Stimulated activated CD4-positive, alpha-beta T cell treated with anti-CD3 and anti-CD28 coated beads, Interleukin-2, amount 100 ng/mL, for 48 hours (primary cell): ENCODE measurements at regions not wholly inside any gene's neighbourhood (a gene's known extent, or its start where the extent isn't known, plus 50 kb on each side); places are given as distances from the start of the nearest gene placed in this dataset.

ENCODE experiments used
- DNase-seq, 2 donors: peaks; one replicate each; pipeline ENCODE4 v3.0.0-alpha.2; 2020

- no peak for DNase-seq
Measured at GRCh38 chr15:29600262-29600661, 222.0 kb downstream of the TJP1 start.

GRCh38 chr15:29596266-29596665 lies 226.0 kb downstream of the TJP1 start:
- no peak for DNase-seq

GRCh38 chr15:29593629-29594028 lies 228.6 kb downstream of the TJP1 start:
- DNase-seq, result no peak

- DNase-seq, result no peak
Measured at GRCh38 chr15:29593111-29593510, 229.2 kb downstream of the TJP1 start.

- no peak for DNase-seq
Measured at GRCh38 chr15:29590701-29591100, 231.6 kb downstream of the TJP1 start.

GRCh38 chr15:29589975-29590374 lies 232.3 kb downstream of the TJP1 start:
- no peak for DNase-seq

DNA sequence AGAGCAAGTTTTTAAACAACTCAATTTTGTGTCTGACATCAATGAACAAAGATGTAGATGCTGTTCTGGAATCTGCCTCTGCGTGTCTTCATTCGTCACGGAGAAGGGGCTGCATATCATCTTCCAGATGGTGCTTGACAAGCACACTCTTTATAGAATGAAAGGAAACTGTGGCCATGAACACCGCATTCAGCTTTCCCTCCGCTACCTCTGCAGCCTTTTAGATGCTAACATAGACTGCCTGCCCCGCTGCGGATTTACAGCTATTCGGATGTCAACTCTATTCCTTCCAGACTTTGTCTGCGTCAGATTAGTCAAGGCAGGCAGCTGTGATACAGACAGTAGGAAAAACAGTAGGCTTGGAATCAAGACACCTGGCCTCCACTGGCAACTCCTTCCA lies 232.9 kb downstream of the TJP1 start:
- DNase-seq, result no peak

DNA sequence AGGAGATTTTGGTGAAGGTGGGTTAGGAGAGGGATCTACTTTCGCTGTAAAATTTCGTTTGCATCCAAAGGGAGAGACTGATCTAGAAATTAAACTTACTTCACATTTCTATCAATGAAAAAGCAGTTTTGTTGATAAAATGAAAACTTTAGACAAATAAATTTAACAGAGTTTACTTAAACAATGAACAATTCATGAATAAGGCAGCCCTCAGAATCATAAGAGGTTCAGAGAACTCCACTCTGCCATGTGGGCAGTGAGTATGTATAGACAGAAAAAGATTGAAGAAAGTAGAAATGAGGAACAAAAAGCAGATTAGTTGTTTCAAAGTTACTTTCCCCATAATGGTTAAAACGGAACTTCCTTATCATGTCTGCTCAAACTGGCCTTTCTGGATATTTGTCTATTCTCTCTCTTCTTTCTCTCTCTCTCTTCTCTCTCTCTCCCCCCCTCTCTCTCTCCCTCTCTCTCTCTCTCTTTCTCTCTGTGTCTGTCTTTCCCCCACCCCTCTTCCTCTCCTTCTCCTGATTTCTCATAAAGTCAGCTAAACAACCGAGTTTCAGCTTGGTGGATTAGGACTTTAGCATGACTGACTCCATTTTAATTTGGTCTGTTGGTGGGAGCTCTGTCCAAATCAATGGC lies 248.9 kb downstream of the TJP1 start:
- no peak for DNase-seq

DNA sequence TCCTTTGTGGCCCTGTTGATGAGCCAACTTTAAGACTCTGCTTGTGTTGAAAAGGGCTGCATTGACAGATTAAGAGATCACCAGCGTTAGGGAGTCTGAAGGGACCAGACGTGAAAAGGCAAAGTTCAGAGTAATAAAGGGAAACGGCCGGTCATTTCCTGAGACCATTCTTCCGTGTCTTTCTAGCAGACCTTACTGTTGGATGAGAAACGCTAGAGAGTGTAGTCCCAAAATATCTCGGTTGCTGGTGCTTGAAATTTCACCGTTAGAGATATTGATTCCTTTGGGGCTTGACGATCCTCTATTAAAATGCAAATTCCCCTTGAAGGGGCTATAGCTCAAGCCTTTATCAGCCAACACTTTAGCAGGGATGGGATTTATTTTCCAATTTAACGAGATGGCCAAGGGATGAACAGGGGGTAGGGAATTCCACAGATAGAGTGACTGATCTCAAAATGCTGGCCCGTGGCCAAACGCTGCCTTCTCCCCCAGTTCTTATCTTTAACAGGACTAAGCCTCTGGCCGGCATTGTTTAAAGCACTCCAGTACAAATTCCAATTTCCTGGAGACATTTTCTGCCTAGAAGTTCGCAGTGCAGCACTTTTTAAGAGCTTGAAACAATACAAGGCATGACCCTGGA lies 250.4 kb downstream of the TJP1 start:
- DNase-seq, result no peak

DNA sequence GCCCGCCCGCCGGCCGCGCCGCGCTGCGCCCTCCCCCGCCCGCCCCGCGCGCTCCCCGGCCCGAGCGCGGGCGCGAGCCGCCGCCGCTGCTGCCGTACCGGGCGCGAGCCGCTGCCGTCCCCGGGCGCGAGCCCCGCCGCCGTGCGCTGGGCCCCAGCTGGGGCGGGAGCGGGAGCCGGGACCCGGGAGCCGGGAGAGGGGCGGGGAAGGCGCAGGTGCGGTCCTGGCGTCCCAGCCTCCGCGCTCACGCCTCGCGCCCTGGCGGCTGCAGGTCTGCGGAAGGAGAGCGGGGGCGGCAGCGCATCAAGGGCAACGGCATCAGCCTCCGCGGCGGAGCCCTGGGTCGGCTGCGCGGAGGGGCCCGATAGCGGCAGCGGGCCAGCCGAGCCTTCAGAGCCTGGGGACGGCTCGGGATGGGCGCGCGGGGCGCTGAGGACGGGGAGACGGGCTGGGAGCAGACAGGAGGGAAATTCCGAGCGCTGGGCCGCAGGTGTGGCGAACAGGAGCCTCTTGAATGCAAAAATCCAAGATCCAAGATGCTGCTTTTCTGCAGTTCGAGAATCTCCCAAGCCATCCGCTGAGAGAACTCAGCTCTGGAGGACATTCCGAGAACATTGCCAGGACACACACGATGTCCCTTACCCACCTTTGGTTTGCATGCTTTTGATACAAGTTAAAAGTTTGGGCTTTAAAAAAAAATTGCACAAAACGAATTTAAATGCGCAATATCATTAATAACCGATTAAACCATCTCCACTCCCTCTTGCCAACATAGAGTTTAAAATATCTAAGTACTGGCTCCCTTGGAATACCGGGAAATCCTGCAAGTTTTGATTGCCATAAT lies 251.1 kb downstream of the TJP1 start:
- peak in 1 of 2 donors; percentile 5 for DNase-seq

DNA sequence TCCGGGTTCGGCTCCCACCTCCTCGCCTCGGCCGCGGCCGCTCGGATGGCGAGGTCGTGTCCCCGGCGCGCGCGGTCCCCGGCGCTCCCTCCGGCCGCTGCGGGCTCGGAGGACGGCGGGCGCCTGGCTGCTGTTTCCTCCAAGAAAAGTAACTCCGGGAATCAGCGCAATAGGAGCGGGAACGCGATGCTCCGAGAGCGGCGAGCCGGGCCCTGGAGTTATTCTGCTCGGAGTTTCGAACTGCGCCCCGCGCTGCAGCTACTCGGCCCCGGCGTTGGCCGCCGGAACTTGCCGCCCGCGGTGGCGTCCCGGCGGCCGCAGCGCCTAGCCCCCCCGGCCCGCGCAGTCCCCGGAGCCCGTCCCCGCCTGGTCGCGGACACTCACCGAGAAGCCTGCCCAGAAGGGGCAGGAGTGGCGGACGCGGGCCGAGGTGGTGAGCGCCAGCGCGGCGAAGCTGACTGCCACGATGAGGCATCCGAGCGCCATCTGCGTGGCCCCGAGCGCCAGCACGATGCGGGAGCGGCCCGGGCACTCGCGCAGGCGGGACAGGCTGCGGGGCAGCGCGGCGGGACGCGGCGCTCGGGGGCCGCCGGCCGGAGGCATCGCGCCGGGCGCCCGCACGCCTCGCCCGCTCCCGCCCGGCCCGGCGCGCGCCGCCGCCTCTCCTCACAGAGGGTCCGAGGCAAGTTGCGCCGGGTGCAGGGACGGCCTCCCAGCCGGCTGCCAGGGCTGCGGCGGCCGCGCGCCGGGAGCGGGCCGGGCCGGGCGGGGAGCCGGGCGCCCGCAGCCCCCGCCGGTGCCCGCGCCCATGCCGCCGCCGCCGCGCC lies 251.9 kb downstream of the TJP1 start:
- no peak for DNase-seq

DNA sequence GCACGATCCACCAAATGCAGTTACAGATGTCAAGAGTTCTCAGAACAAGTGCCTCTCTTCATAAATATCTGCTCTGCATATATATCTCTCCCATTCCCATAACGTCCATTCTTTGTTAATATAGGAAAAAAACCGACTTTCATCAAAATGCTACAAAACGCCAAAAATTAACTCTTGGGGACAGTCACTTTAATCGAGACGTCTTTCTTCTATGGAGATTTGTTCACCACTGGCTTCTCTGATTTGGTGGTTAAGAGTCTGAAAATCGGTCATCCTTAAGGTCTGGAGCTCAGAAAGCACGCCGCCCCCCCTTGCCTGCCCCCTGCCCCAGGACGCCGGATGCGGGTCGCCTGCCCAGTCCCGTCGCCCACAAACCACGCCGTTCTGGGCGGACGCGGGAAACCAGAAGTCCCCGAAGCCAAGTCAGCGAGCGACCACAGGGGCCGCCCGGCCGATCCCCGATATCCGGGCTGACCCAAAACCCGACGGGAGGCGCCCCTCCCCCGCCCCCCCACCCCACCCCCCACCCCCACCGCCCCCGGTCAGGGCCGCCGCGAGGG lies 252.7 kb downstream of the TJP1 start:
- DNase-seq, result no peak

DNA sequence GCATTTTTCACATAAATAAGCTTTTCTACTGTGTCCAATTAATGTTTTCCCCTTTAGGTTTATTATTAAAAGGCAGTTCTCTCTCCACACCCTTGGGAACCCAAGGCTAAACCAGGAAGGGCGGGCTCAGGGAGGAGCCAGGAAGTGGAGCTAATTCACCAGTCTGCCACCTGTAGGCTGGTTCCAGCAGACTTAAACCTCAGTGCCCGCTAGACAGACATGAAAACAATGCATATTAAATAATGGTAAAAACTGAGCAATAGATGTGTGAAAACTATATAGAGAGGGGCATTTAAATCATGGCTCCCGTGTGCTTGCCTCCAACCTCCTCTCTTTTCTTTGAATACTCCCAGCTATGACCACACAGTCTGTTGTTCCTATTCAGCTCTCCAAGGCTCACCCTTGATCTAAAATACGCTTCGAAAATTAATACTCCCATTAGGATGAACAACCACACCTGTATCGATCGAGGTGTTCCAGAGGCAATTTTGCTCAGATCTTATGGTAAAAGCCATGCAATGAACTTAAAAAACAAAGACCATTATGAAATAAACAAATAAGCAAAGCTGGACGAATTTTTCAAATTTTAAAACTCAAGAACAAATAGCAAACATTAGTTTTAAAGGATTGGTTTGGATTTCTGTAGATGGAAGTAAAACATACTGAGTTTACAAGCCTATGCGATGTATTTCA lies 253.3 kb downstream of the TJP1 start:
- no peak for DNase-seq

GRCh38 chr15:29567336-29567735 lies 254.9 kb downstream of the TJP1 start:
- no peak for DNase-seq

GRCh38 chr15:29566914-29567313 lies 255.4 kb downstream of the TJP1 start:
- DNase-seq, result no peak

DNA sequence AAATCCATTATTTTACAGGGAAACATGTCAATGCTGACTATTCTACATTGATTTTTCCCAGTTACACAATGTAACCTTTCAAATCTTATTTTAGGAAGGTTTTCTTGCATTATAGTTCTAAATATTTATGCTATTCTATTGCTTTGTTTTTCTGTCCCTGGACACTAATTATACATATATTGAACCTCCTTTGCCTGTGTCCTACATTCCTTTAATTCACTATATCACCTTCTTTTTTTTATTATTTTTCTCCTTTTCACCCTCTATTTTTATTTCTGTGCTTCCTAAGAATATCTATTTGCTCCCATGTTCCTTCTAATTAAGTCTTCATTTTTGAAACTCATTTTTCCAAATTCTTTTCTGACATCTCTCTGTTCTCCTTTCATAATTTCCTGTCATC lies 259.2 kb downstream of the TJP1 start:
- no peak for DNase-seq

DNA sequence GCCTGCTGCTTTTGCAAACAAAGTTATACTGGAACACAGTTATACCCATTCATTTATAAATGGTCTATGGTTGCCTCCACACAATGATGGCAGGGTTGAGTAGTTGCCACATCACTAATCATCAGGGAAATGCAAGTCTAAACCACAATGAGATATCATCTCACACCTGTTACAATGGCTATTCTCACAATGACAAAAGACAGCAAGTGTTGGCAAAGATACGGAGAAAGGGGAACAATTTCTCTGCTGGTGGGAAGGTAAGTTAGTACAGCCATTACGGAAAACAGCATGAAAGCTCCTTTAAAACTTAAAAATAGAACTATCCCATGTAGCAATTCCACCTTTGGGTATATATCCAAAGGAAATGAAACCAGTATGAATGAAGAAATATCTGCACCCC lies 261.4 kb downstream of the TJP1 start:
- DNase-seq, result no peak

DNA sequence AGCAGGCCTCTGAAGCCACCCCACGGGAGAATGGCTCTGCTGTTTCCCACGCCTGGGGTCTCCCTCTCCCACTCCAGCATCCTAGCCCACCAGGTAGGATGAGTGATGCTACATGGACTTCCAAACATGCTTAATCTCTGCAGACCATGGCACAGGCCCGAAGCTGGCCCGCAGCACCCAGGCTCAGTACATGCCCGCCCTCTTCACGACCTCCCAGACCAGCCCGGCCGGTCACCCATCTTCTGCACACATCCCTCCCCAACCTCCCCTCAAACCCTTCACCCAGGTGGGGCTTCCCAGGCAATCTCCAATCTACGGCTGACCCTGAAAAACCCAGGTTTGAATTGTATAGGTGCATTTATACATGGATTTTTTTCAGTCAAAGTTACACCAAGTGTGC lies 264.0 kb downstream of the TJP1 start:
- no peak for DNase-seq

- no peak for DNase-seq
Measured at GRCh38 chr15:29557171-29557570, 265.1 kb downstream of the TJP1 start.

DNA sequence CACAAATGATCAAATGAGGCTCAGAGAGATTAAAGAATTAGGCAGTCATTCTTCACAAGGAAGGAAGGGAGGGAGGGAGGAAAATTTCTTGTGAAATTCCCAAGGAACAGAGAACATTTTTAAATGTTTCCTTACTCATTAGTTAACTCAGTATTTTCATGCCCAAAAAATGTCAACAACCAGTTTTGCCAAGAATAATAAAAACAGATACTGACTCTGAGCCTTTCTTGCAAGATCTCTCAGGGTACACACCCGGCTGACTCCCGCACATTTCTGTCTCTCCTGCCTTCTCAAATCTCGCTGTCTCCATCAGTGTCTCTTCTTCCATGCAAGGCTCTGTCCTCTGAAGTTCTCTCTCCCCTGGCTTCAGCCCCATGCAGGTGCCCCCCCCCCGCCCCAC lies 265.9 kb downstream of the TJP1 start:
- DNase-seq, result no peak

- no peak for DNase-seq
Measured at GRCh38 chr15:29554531-29554930, 267.7 kb downstream of the TJP1 start.

- DNase-seq, result no peak
Measured at GRCh38 chr15:29550834-29551465, 271.3 kb downstream of the TJP1 start.
